GM12878 (cell line): ENCODE measurements at regions not wholly inside any gene's neighbourhood (a gene's known extent, or its start where the extent isn't known, plus 50 kb on each side); places are given as distances from the start of the nearest gene placed in this dataset.

Source experiments
- ATAC-seq: fragments of 200-7000 bp; cut with Tn5 transposase; 3 replicates; pipeline ENCODE4 v1.9.1; 2020; ENCODE audit warnings: mild to moderate bottlenecking, moderate library complexity
- BruUV-seq: library from RNA; stranded (reverse); fragments of 400-500 nt; replicated peaks from 2 replicates; lab custom pipeline; 2021; lab: Mats Ljungman, UMichigan
- CTCF ChIA-PET: fragments of 300-600 bp; sonication (Branson Sonifier 250); formaldehyde crosslinking; extraction: SDS; loops from one replicate; lab custom pipeline; 2021; ENCODE audit warnings: inconsistent platforms; lab: Yijun Ruan, JAX
- POLR2A ChIA-PET: fragments of 350-600 bp; formaldehyde crosslinking; extraction: SDS; loops from one replicate; lab custom pipeline; 2021; ENCODE audit warnings: inconsistent platforms; lab: Charles Lee
- RAD21 ChIA-PET: fragments of 300-600 bp; sonication (Branson Sonifier 250); formaldehyde crosslinking; loops from one replicate; lab custom pipeline; 2023; ENCODE audit warnings: antibody characterized with exemption; ENCODE audit not compliant: unreplicated experiment; lab: Charles Lee
- SMC1A ChIA-PET: fragments of 300-600 bp; sonication (Branson Sonifier 250); formaldehyde crosslinking; loops from one replicate; lab custom pipeline; 2023; ENCODE audit not compliant: unreplicated experiment, uncharacterized antibody; lab: Charles Lee
- DNase-seq: peaks from one replicate; pipeline ENCODE4 v3.0.0-alpha.2; 2011; ENCODE audit warnings: low read depth, low spot score
- FAIRE-seq: peaks from 3 replicates; lab custom pipeline; 2011; peaks lifted over from hg19 to GRCh38; lab: Jason Lieb, UNC
- H2AFZ ChIP-seq: 2 replicates; pipeline ENCODE4 v1.6.0; 2011; ENCODE audit warnings: low read depth, low read length, control low read depth; ENCODE audit not compliant: control insufficient read depth
- H3K27ac ChIP-seq: 2 replicates; pipeline ENCODE4 v1.5.1; 2011; ENCODE audit warnings: control low read depth; ENCODE audit not compliant: control insufficient read depth, insufficient read depth
- H3K27me3 ChIP-seq, 2 experiments: replicated peaks in 1 of 2; 2 replicates each; pipeline versions ENCODE4 v1.6.0 to v1.6.1; 2011; ENCODE audit warnings: low read length in 1 of 2; ENCODE audit not compliant: control insufficient read depth in 2 of 2, insufficient read depth in 2 of 2
- H3K36me3 ChIP-seq, 2 experiments: 2 replicates each; pipeline ENCODE4 v1.5.1; 2011; ENCODE audit warnings: low read length in 1 of 2; ENCODE audit not compliant: control insufficient read depth in 2 of 2, insufficient read depth in 2 of 2
- H3K4me1 ChIP-seq: 2 replicates; pipeline ENCODE4 v1.6.1; 2011; ENCODE audit warnings: mild to moderate bottlenecking, low read length, moderate library complexity, mixed read lengths; ENCODE audit not compliant: control insufficient read depth, insufficient read depth
- H3K4me2 ChIP-seq: 2 replicates; pipeline ENCODE4 v1.6.0; 2011; ENCODE audit warnings: control low read depth; ENCODE audit not compliant: control insufficient read depth, insufficient read depth
- H3K4me3 ChIP-seq: fragments of 200-600 bp; sonication (generic); 2 replicates; pipeline ENCODE4 v1.5.1; 2016
- H3K79me2 ChIP-seq: 2 replicates; pipeline ENCODE4 v1.6.0; 2011; ENCODE audit warnings: low read length; ENCODE audit not compliant: control insufficient read depth, insufficient read depth
- H3K9ac ChIP-seq: 2 replicates; pipeline ENCODE4 v1.8.0; 2011; ENCODE audit warnings: low read length, control low read depth, mixed read lengths; ENCODE audit not compliant: control insufficient read depth, insufficient read depth
- H3K9me3 ChIP-seq: replicated peaks from 3 replicates; pipeline ENCODE4 v1.5.1; 2011; ENCODE audit warnings: mild to moderate bottlenecking, low read length; ENCODE audit not compliant: control insufficient read depth, insufficient read depth
- H4K20me1 ChIP-seq: 2 replicates; pipeline ENCODE4 v1.6.0; 2011; ENCODE audit not compliant: control insufficient read depth, insufficient read depth
- CBFB ChIP-seq: IDR thresholded peaks from 2 replicates; pipeline ENCODE4 v1.6.1; 2016; ENCODE audit warnings: antibody characterized with exemption, low read depth
- CHD1 ChIP-seq: IDR thresholded peaks from 2 replicates; pipeline ENCODE4 v1.6.1; 2012; ENCODE audit warnings: low read depth, low read length, improper control_type of control experiment
- CHD2 ChIP-seq: IDR thresholded peaks from 2 replicates; pipeline ENCODE4 v1.6.1; 2011; ENCODE audit warnings: low read depth, low read length, improper control_type of control experiment, borderline replicate concordance
- DPF2 ChIP-seq: fragments of 450-650 bp; IDR thresholded peaks from 2 replicates; pipeline ENCODE4 v1.6.1; 2017; ENCODE audit warnings: mild to moderate bottlenecking
- HDAC6 ChIP-seq: fragments of 200-600 bp; sonication (generic); IDR thresholded peaks from one replicate; pipeline ENCODE4 v1.8.0; 2017; ENCODE audit warnings: antibody characterized with exemption; ENCODE audit not compliant: unreplicated experiment
- MEF2B ChIP-seq: fragments of 450-650 bp; IDR thresholded peaks from 2 replicates; pipeline ENCODE4 v1.6.1; 2018; ENCODE audit warnings: mild to moderate bottlenecking, moderate library complexity; ENCODE audit not compliant: partially characterized antibody, poor library complexity, severe bottlenecking
- NFXL1 ChIP-seq: fragments of 450-650 bp; IDR thresholded peaks from 2 replicates; pipeline ENCODE4 v1.6.1; 2017; ENCODE audit warnings: antibody characterized with exemption, mild to moderate bottlenecking, borderline replicate concordance
- NRF1 ChIP-seq: conservative IDR thresholded peaks from 2 replicates; pipeline ENCODE4 v1.6.1; 2011; ENCODE audit warnings: mild to moderate bottlenecking, low read depth, low read length, improper control_type of control experiment
- RCOR1 ChIP-seq: conservative IDR thresholded peaks from 2 replicates; pipeline ENCODE4 v1.6.1; 2012; ENCODE audit warnings: low read depth, low read length, improper control_type of control experiment
- SP1 ChIP-seq: IDR thresholded peaks from one replicate; pipeline ENCODE4 v1.6.1; 2011; ENCODE audit warnings: low read depth, low read length
- SREBF2 ChIP-seq: IDR thresholded peaks from 2 replicates; pipeline ENCODE4 v1.6.1; 2012; ENCODE audit warnings: mild to moderate bottlenecking, low read length
- SRF ChIP-seq, 2 experiments: IDR thresholded peaks; 2 replicates each; pipeline ENCODE4 v1.6.1; 2011; ENCODE audit warnings: low read depth in 2 of 2, low read length in 2 of 2, mild to moderate bottlenecking in 1 of 2, moderate library complexity in 1 of 2
- SUZ12 ChIP-seq: fragments of 200-600 bp; sonication (generic); IDR thresholded peaks from one replicate; pipeline ENCODE4 v1.6.1; 2018; ENCODE audit warnings: antibody characterized with exemption, mild to moderate bottlenecking; ENCODE audit not compliant: unreplicated experiment
- TCF12 ChIP-seq: IDR thresholded peaks from 2 replicates; pipeline ENCODE4 v1.6.1; 2011; ENCODE audit warnings: low read depth, mild to moderate bottlenecking, low read length
- YY1 ChIP-seq: IDR thresholded peaks from 2 replicates; pipeline ENCODE4 v1.6.1; 2011; ENCODE audit warnings: low read depth, mild to moderate bottlenecking, low read length
- in situ Hi-C: fragments of 300-500 bp; cut with MboI; formaldehyde crosslinking; loops from 9 replicates; pipeline ENCODE4 v1.14.3; 2018; ENCODE audit warnings: mixed read lengths
- intact Hi-C: fragments of 100-400 bp; cut with micrococcal nuclease; formaldehyde crosslinking; loops from one replicate; pipeline ENCODE4 v1.14.2; 2022; ENCODE audit not compliant: unreplicated experiment

GRCh38 chr4:12979797-12980196 is 504.3 kb downstream of the RAB28 start (continued):
- no peak for TF ChIP-seq HDAC6

- Histone ChIP-seq H4K20me1 (no peaks in the 10 kb centered on the region), H3K4me2 (no peak overlapping the region), H2AFZ (no peak overlapping the region), H3K4me3 (no peak overlapping the region), H3K4me1 (no peaks in the 10 kb centered on the region), H3K27ac (no peak overlapping the region), H3K9ac (no peak overlapping the region), H3K9me3 (no peaks in the 10 kb centered on the region), H3K27me3 (no peaks in the 10 kb centered on the region), H3K36me3 (no peaks in the 10 kb centered on the region), H3K79me2 (no peaks in the 10 kb centered on the region)
- FAIRE-seq (no peak), ATAC-seq (no peak), DNase-seq (no peak)
- no peak for TF ChIP-seq DPF2
- TF ChIP-seq SREBF2: no peak
- TF ChIP-seq CHD2: no peak
- no peak for TF ChIP-seq CHD1
- TF ChIP-seq NFXL1: no peak
- TF ChIP-seq CBFB: no peak
- TF ChIP-seq RCOR1: no peak
- no peak for TF ChIP-seq SRF (IDR thresholded peaks at IDR 0.05; ENCODE audit: low read depth in 2 of 2, low read length in 2 of 2)
- no peak for TF ChIP-seq NRF1
- no peak for TF ChIP-seq SP1
- TF ChIP-seq TCF12: no peak
- TF ChIP-seq MEF2B: no peak
- no peak for TF ChIP-seq SUZ12
- TF ChIP-seq YY1: no peak
- CTCF ChIA-PET: no interaction called here
- RAD21 ChIA-PET: no interaction called here
- intact Hi-C loops: no loop called here
- POLR2A ChIA-PET: no interaction called here
- no TSS peak for BruUV-seq
- in situ Hi-C loops: no loop called here
- SMC1A ChIA-PET: no interaction called here
Measured at GRCh38 chr4:12978310-12978709, 505.8 kb downstream of the RAB28 start.
